ENCODE measurements at regions not wholly inside any gene's neighbourhood (a gene's known extent, or its start where the extent isn't known, plus 50 kb on each side); places are given as distances from the start of the nearest gene placed in this dataset.

DNA sequence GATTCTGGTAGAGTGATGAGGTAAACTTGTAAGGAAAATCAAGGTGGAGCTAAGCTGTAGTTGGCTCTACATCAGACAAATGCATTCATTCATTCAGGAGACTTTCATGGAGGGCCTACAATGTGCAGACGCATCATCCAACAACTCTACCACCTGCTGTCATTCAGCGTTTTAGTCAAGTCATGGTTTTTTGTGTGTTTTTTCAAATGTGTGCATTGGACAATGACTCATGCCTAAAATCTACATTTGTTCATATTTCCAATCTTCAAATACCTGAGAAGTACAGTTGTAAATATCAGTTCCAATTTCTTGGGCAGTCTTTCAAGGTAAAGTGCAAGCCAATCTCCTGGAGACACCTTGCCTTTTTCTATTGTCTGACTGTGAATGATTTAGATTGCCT lies 108.0 kb upstream of the LGALSL start:
- Histone ChIP-seq H3K4me3 (ENCODE audit: low read length) (no peak overlapping the region), H3K4me2 (ENCODE audit: low read length) (no peak overlapping the region), H3K9ac (ENCODE audit: low read length) (no peak overlapping the region), H3K9me2 (ENCODE audit: insufficient read depth, low read length) (no peaks in the 10 kb centered on the region), H3K9me3 (ENCODE audit: low read length) (no peaks in the 10 kb centered on the region), H3K79me2 (replicated peaks; ENCODE audit: insufficient read depth, low read length) (no peaks in the 10 kb centered on the region), H3F3A (ENCODE audit: insufficient read depth, low read length, poor library complexity, severe bottlenecking) (no peaks in the 10 kb centered on the region), H4K20me1 (ENCODE audit: insufficient read depth) (no peaks in the 10 kb centered on the region), H3K27ac (ENCODE audit: low read length) (no peak overlapping the region), H3K36me3 (ENCODE audit: insufficient read depth, low read length) (no peaks in the 10 kb centered on the region), H2AFZ (ENCODE audit: low read depth, low read length) (no peak overlapping the region), H3K27me3 (ENCODE audit: insufficient read depth, low read depth, low read length) (no peaks in the 10 kb centered on the region)
- no peak for TF ChIP-seq EP300 (conservative IDR thresholded peaks at IDR 0.05; ENCODE audit: poor library complexity, severe bottlenecking)
- TF ChIP-seq SMC3 (conservative IDR thresholded peaks at IDR 0.05; ENCODE audit: poor library complexity), result no peak
- TF ChIP-seq EZH2 (IDR thresholded peaks at IDR 0.05; ENCODE audit: borderline replicate concordance, insufficient read depth, low read length, poor library complexity, severe bottlenecking), result no peak
- TF ChIP-seq RAD21 (conservative IDR thresholded peaks at IDR 0.05), result no peak

DNA sequence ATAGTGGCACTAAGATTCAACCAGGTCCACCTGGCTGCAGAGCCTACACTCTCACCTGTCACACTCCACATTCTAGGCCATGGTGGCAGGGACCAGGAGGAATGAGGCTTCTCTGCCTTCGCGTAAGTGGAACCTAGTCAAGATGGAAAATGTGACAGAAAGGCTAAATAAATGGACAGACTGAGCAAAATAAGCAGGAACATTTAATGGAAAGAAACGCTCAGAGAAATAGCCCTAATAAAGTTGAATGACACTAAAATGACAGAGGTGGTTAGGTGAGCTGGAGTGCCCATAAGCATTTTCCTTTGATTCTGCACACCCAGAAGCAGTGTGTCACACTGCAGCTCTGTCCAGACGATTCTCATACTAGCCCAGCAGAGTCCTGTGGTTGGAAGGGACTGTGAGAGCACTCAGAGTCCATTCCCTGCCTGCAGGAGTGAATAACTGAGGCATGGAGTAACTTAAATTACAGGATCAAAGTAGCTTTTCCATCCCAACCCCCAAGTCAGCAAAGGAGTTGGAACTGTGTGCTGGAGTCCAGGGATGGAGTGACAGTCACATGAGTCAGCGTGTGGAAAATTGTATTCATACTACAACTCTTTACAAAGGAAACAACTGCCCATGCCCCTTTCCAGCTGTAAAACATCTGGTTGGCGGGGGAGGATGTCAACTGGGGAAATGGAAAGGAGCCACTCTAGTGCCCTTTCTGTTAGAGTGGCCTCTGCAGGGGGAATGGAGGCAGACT lies 105.4 kb upstream of the LGALSL start:
- H3K4me2 ChIP-seq (ENCODE audit: low read length), result no peak overlapping the region
- no peaks in the 10 kb centered on the region for H3K9me2 ChIP-seq (ENCODE audit: insufficient read depth, low read length)
- no peak overlapping the region for H2AFZ ChIP-seq (ENCODE audit: low read depth, low read length)
- no peaks in the 10 kb centered on the region for H3K27me3 ChIP-seq (ENCODE audit: insufficient read depth, low read depth, low read length)
- no peaks in the 10 kb centered on the region for H3F3A ChIP-seq (ENCODE audit: insufficient read depth, low read length, poor library complexity, severe bottlenecking)
- no peak for TF ChIP-seq MXI1 (conservative IDR thresholded peaks at IDR 0.05; ENCODE audit: poor library complexity, severe bottlenecking)
- peak; percentile 54 for TF ChIP-seq EP300 (conservative IDR thresholded peaks at IDR 0.05; ENCODE audit: poor library complexity, severe bottlenecking)
- peak; percentile 62 for TF ChIP-seq POLR2AphosphoS5 (IDR thresholded peaks at IDR 0.05)
- H3K9me3 ChIP-seq (ENCODE audit: low read length), result no peaks in the 10 kb centered on the region
- H3K27ac ChIP-seq (ENCODE audit: low read length), result no peak overlapping the region
- no peak overlapping the region for H3K4me3 ChIP-seq (ENCODE audit: low read length)
- H3K79me2 ChIP-seq (replicated peaks; ENCODE audit: insufficient read depth, low read length), result no peaks in the 10 kb centered on the region
- H4K20me1 ChIP-seq (ENCODE audit: insufficient read depth), result no peaks in the 10 kb centered on the region
- no peaks in the 10 kb centered on the region for H3K36me3 ChIP-seq (ENCODE audit: insufficient read depth, low read length)
- no peak overlapping the region for H3K9ac ChIP-seq (ENCODE audit: low read length)

DNA sequence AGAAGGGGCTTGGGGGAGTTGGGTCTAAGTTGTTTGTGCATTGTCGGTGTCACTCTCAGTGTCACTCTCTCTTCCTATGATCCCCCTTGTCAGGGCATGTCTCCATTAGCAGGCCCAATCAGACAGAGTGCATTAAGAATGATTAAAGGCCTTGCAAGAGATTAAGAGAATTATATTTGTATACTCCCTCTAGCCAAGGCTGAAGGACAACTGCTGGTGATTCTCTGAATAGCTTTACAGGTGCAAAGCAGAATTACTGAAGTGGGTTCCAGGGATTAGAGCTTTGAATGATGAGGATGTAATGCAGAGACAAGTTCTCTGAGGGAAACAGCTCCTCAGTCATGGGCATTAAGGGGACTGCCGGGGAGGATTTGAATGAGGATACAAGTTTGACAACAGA lies 104.8 kb upstream of the LGALSL start:
- no peaks in the 10 kb centered on the region for H3F3A ChIP-seq (ENCODE audit: insufficient read depth, low read length, poor library complexity, severe bottlenecking)
- H4K20me1 ChIP-seq (ENCODE audit: insufficient read depth), result no peaks in the 10 kb centered on the region
- H3K9ac ChIP-seq (ENCODE audit: low read length), result no peak overlapping the region
- no peaks in the 10 kb centered on the region for H3K36me3 ChIP-seq (ENCODE audit: insufficient read depth, low read length)
- no peak for TF ChIP-seq SMC3 (conservative IDR thresholded peaks at IDR 0.05; ENCODE audit: poor library complexity)
- no peak for TF ChIP-seq TAF1 (IDR thresholded peaks at IDR 0.05; ENCODE audit: low read depth)
- no peak for TF ChIP-seq RAD21 (conservative IDR thresholded peaks at IDR 0.05)
- TF ChIP-seq EP300 (conservative IDR thresholded peaks at IDR 0.05; ENCODE audit: poor library complexity, severe bottlenecking), result no peak
- no peak for TF ChIP-seq EZH2 (IDR thresholded peaks at IDR 0.05; ENCODE audit: borderline replicate concordance, insufficient read depth, low read length, poor library complexity, severe bottlenecking)
- no peak for TF ChIP-seq POLR2AphosphoS5 (IDR thresholded peaks at IDR 0.05)
- H3K27me3 ChIP-seq (ENCODE audit: insufficient read depth, low read depth, low read length), result no peaks in the 10 kb centered on the region
- H3K79me2 ChIP-seq (replicated peaks; ENCODE audit: insufficient read depth, low read length), result no peaks in the 10 kb centered on the region
- H3K27ac ChIP-seq (ENCODE audit: low read length), result no peak overlapping the region
- H3K9me3 ChIP-seq (ENCODE audit: low read length), result no peaks in the 10 kb centered on the region
- H2AFZ ChIP-seq (ENCODE audit: low read depth, low read length), result no peak overlapping the region
- no peak overlapping the region for H3K4me3 ChIP-seq (ENCODE audit: low read length)
- H3K9me2 ChIP-seq (ENCODE audit: insufficient read depth, low read length), result no peaks in the 10 kb centered on the region
- no peak overlapping the region for H3K4me2 ChIP-seq (ENCODE audit: low read length)

DNA sequence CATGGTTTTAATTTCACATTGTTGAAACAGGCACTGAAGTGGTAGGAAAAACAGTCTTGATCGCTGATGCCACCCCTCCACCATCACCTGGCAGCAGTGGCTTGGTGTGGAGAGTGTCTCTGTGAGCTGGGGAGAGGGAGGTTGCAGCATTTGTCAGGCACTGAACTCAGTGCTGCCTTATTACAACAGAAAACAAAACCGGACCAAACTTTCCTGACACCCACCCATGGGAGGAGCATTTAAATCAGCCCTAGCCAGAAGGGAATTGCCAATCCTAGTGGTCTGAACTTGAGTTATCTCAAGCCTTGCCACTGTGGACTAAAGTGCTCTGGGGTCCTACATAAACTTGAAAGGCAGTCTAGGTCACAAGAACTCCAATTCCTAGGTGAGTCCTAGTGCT lies 103.0 kb upstream of the LGALSL start:
- Histone ChIP-seq H3K9ac (ENCODE audit: low read length) (no peak overlapping the region), H3K9me3 (ENCODE audit: low read length) (no peaks in the 10 kb centered on the region), H4K20me1 (ENCODE audit: insufficient read depth) (no peaks in the 10 kb centered on the region), H3K79me2 (replicated peaks; ENCODE audit: insufficient read depth, low read length) (no peaks in the 10 kb centered on the region), H3K9me2 (ENCODE audit: insufficient read depth, low read length) (no peaks in the 10 kb centered on the region), H3F3A (ENCODE audit: insufficient read depth, low read length, poor library complexity, severe bottlenecking) (no peaks in the 10 kb centered on the region), H2AFZ (ENCODE audit: low read depth, low read length) (no peak overlapping the region), H3K27ac (ENCODE audit: low read length) (no peak overlapping the region), H3K36me3 (ENCODE audit: insufficient read depth, low read length) (no peaks in the 10 kb centered on the region), H3K27me3 (ENCODE audit: insufficient read depth, low read depth, low read length) (no peaks in the 10 kb centered on the region), H3K4me3 (ENCODE audit: low read length) (no peak overlapping the region), H3K4me2 (ENCODE audit: low read length) (no peak overlapping the region)
- TF ChIP-seq TAF1 (IDR thresholded peaks at IDR 0.05; ENCODE audit: low read depth) (no peak), EP300 (conservative IDR thresholded peaks at IDR 0.05; ENCODE audit: poor library complexity, severe bottlenecking) (no peak), POLR2AphosphoS5 (IDR thresholded peaks at IDR 0.05) (no peak), SMC3 (conservative IDR thresholded peaks at IDR 0.05; ENCODE audit: poor library complexity) (no peak), MXI1 (conservative IDR thresholded peaks at IDR 0.05; ENCODE audit: poor library complexity, severe bottlenecking) (no peak), RAD21 (conservative IDR thresholded peaks at IDR 0.05) (no peak)
- TF ChIP-seq, protein P1, sequence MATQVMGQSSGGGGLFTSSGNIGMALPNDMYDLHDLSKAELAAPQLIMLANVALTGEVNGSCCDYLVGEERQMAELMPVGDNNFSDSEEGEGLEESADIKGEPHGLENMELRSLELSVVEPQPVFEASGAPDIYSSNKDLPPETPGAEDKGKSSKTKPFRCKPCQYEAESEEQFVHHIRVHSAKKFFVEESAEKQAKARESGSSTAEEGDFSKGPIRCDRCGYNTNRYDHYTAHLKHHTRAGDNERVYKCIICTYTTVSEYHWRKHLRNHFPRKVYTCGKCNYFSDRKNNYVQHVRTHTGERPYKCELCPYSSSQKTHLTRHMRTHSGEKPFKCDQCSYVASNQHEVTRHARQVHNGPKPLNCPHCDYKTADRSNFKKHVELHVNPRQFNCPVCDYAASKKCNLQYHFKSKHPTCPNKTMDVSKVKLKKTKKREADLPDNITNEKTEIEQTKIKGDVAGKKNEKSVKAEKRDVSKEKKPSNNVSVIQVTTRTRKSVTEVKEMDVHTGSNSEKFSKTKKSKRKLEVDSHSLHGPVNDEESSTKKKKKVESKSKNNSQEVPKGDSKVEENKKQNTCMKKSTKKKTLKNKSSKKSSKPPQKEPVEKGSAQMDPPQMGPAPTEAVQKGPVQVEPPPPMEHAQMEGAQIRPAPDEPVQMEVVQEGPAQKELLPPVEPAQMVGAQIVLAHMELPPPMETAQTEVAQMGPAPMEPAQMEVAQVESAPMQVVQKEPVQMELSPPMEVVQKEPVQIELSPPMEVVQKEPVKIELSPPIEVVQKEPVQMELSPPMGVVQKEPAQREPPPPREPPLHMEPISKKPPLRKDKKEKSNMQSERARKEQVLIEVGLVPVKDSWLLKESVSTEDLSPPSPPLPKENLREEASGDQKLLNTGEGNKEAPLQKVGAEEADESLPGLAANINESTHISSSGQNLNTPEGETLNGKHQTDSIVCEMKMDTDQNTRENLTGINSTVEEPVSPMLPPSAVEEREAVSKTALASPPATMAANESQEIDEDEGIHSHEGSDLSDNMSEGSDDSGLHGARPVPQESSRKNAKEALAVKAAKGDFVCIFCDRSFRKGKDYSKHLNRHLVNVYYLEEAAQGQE (IDR thresholded peaks at IDR 0.05; ENCODE audit: borderline replicate concordance), result no peak
